ENCODE measurements at regions not wholly inside any gene's neighbourhood (a gene's known extent, or its start where the extent isn't known, plus 50 kb on each side); places are given as distances from the start of the nearest gene placed in this dataset.
A peak's percentile ranks its signal among the peaks of the same experiment; 100 is the strongest.
"Not testable (repeated sequence)": the region's sequence is repeated elsewhere in the genome, so short reads cannot be mapped to it uniquely, and the experiment has no call there.

DNA sequence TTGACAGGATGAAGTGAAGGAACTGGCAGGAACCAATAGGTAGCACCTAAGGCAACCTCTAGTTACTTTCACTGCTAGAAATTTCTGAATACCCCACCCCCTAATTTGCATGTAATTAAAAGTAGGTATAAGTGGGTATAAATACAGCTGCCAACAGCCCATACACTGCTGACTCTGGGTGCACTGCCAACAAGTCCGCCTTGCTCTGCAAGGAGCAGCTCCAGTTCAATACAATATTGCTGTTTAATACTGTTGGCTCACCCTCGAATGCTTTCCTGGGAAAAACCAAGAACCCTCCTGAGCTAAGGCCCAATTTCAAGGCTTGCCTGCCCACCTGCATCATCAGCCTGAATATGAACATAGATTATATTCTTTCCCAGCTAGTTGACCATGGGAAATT is 981.9 kb downstream of the ADGRL2 start:
- H3K27ac ChIP-seq (ENCODE audit: low read length): no peak overlapping the region
- DNase-seq: no peak
- H3K4me2 ChIP-seq (ENCODE audit: low read depth, low read length, poor library complexity, severe bottlenecking): no peak overlapping the region
- H3K4me3 ChIP-seq (ENCODE audit: low read length): no peak overlapping the region
- no peak overlapping the region for H2AFZ ChIP-seq (ENCODE audit: low read length)
- H3K9me2 ChIP-seq (replicated peaks; ENCODE audit: insufficient read depth, low read length): no peaks in the 10 kb centered on the region
- H3K9ac ChIP-seq (ENCODE audit: low read length): no peak overlapping the region
- H3K27me3 ChIP-seq (ENCODE audit: low read length): no peaks in the 10 kb centered on the region
- no peaks in the 10 kb centered on the region for H3K36me3 ChIP-seq (ENCODE audit: insufficient read depth, low read length)
- no peaks in the 10 kb centered on the region for H4K20me1 ChIP-seq (ENCODE audit: insufficient read depth, low read depth, low read length)
- no peaks in the 10 kb centered on the region for H3K79me2 ChIP-seq (ENCODE audit: low read length)
- H3K9me3 ChIP-seq (ENCODE audit: low read length): peaks cover 7% of the 10 kb centered on the region; the same call in 1 of the 2 replicates
- no peaks in the 10 kb centered on the region for H3K4me1 ChIP-seq (ENCODE audit: low read length)

- Histone ChIP-seq H3K4me3 (ENCODE audit: low read length) (no peak overlapping the region), H2AFZ (ENCODE audit: low read length) (no peak overlapping the region), H3K79me2 (ENCODE audit: low read length) (no peaks in the 10 kb centered on the region), H3K9me3 (ENCODE audit: low read length) (peaks cover 4% of the 10 kb centered on the region; the same call in 1 of the 2 replicates), H3K27me3 (ENCODE audit: low read length) (no peaks in the 10 kb centered on the region), H3K4me1 (ENCODE audit: low read length) (no peaks in the 10 kb centered on the region), H3K9me2 (replicated peaks; ENCODE audit: insufficient read depth, low read length) (no peaks in the 10 kb centered on the region), H3K4me2 (ENCODE audit: low read depth, low read length, poor library complexity, severe bottlenecking) (no peak overlapping the region), H4K20me1 (ENCODE audit: insufficient read depth, low read depth, low read length) (no peaks in the 10 kb centered on the region), H3K36me3 (ENCODE audit: insufficient read depth, low read length) (no peaks in the 10 kb centered on the region), H3K9ac (ENCODE audit: low read length) (no peak overlapping the region), H3K27ac (ENCODE audit: low read length) (no peak overlapping the region)
- DNase-seq: no peak
These were observed 977.9 kb downstream of the ADGRL2 start for GRCh38 chr1:82778612-82779011.

DNA sequence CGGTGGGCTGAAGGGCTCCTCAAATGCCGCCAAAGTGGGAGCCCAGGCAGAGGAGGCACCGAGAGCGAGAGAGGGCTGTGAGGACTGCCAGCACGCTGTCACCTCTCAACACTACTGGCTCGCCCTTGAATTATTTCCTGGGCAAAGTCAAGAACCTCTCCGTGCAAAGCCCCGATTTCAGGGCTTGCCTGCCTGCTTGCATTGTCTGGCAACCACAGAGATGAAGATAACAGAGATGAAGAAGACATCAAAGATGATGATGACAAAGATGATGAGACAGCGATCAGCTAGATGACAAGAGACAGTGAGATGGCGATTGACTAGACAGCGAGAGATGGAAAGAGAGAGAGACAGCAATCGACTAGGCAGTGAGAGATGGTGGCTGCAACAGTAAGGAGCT is 976.5 kb downstream of the ADGRL2 start:
- Histone ChIP-seq H3K27ac (ENCODE audit: low read length) (no peak overlapping the region), H4K20me1 (ENCODE audit: insufficient read depth, low read depth, low read length) (no peaks in the 10 kb centered on the region), H3K4me2 (ENCODE audit: low read depth, low read length, poor library complexity, severe bottlenecking) (no peak overlapping the region), H3K36me3 (ENCODE audit: insufficient read depth, low read length) (no peaks in the 10 kb centered on the region), H3K79me2 (ENCODE audit: low read length) (no peaks in the 10 kb centered on the region), H3K9me3 (ENCODE audit: low read length) (peaks cover 4% of the 10 kb centered on the region; the same call in 1 of the 2 replicates), H3K9ac (ENCODE audit: low read length) (no peak overlapping the region), H3K27me3 (ENCODE audit: low read length) (no peaks in the 10 kb centered on the region), H3K9me2 (replicated peaks; ENCODE audit: insufficient read depth, low read length) (no peaks in the 10 kb centered on the region), H3K4me1 (ENCODE audit: low read length) (no peaks in the 10 kb centered on the region), H3K4me3 (ENCODE audit: low read length) (no peak overlapping the region), H2AFZ (ENCODE audit: low read length) (no peak overlapping the region)
- no peak for DNase-seq

GRCh38 chr1:82776730-82777129 is 976.0 kb downstream of the ADGRL2 start:
- H3K4me2 ChIP-seq (ENCODE audit: low read depth, low read length, poor library complexity, severe bottlenecking); DNase-seq; H3K36me3 ChIP-seq (ENCODE audit: insufficient read depth, low read length); H3K4me3 ChIP-seq (ENCODE audit: low read length); H3K9me2 ChIP-seq (replicated peaks; ENCODE audit: insufficient read depth, low read length); H3K9me3 ChIP-seq (ENCODE audit: low read length); H3K27me3 ChIP-seq (ENCODE audit: low read length); H3K79me2 ChIP-seq (ENCODE audit: low read length); H3K9ac ChIP-seq (ENCODE audit: low read length); H2AFZ ChIP-seq (ENCODE audit: low read length); H3K4me1 ChIP-seq (ENCODE audit: low read length); H3K27ac ChIP-seq (ENCODE audit: low read length); H4K20me1 ChIP-seq (ENCODE audit: insufficient read depth, low read depth, low read length): not testable (repeated sequence)

GRCh38 chr1:82775406-82776000 is 974.8 kb downstream of the ADGRL2 start:
- no peak overlapping the region for H3K4me2 ChIP-seq (ENCODE audit: low read depth, low read length, poor library complexity, severe bottlenecking)
- peaks cover under 1% of the 10 kb centered on the region; the same call in 1 of the 2 replicates for H3K9me3 ChIP-seq (ENCODE audit: low read length)
- no peak overlapping the region for H3K9ac ChIP-seq (ENCODE audit: low read length)
- H2AFZ ChIP-seq (ENCODE audit: low read length): no peak overlapping the region
- H3K4me3 ChIP-seq (ENCODE audit: low read length): no peak overlapping the region
- no peaks in the 10 kb centered on the region for H3K27me3 ChIP-seq (ENCODE audit: low read length)
- no peaks in the 10 kb centered on the region for H3K79me2 ChIP-seq (ENCODE audit: low read length)
- no peaks in the 10 kb centered on the region for H3K36me3 ChIP-seq (ENCODE audit: insufficient read depth, low read length)
- no peaks in the 10 kb centered on the region for H3K9me2 ChIP-seq (replicated peaks; ENCODE audit: insufficient read depth, low read length)
- H4K20me1 ChIP-seq (ENCODE audit: insufficient read depth, low read depth, low read length): no peaks in the 10 kb centered on the region
- H3K27ac ChIP-seq (ENCODE audit: low read length): no peak overlapping the region
- DNase-seq: peak; percentile 76
- H3K4me1 ChIP-seq (ENCODE audit: low read length): no peaks in the 10 kb centered on the region

DNA sequence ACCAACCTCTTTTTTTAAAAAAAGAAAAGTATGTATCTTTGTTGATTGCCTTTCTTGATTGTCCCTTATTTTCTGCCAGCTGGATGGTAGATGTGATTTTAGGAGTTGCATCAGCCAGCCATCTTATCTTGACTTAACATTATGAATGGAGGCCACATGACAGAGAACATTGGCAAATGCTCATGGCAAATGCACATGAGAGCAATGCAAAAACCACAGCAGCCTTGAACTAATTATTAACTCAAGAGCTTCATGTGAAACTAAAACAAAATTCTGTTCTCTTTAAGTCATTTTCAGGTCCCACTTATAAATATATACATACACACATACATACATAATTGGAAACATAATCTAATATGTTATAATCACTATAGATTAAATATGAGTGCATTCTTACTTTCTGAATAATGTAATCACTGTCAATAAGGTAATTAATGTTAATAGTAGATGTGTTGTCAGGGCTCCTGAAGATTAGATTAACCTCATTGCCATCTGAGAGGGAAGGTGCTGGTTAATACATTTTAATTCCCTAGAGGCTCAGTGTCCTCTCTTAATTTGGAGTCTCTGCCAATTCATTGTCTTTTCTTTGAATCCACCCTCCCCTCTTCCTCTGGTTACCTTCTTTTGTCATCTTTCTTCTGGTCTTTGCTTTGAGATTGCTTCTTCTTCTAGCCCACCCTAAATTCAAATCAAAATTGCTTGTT is 962.2 kb downstream of the ADGRL2 start:
- no peak for DNase-seq
- Histone ChIP-seq H3K79me2 (ENCODE audit: low read length) (no peaks in the 10 kb centered on the region), H2AFZ (ENCODE audit: low read length) (no peak overlapping the region), H3K9ac (ENCODE audit: low read length) (no peak overlapping the region), H3K4me3 (ENCODE audit: low read length) (no peak overlapping the region), H3K27me3 (ENCODE audit: low read length) (no peaks in the 10 kb centered on the region), H3K27ac (ENCODE audit: low read length) (no peak overlapping the region), H3K9me2 (replicated peaks; ENCODE audit: insufficient read depth, low read length) (no peaks in the 10 kb centered on the region), H4K20me1 (ENCODE audit: insufficient read depth, low read depth, low read length) (no peaks in the 10 kb centered on the region), H3K9me3 (ENCODE audit: low read length) (peaks cover 9% of the 10 kb centered on the region), H3K4me2 (ENCODE audit: low read depth, low read length, poor library complexity, severe bottlenecking) (no peak overlapping the region), H3K4me1 (ENCODE audit: low read length) (no peaks in the 10 kb centered on the region), H3K36me3 (ENCODE audit: insufficient read depth, low read length) (no peaks in the 10 kb centered on the region)

DNA sequence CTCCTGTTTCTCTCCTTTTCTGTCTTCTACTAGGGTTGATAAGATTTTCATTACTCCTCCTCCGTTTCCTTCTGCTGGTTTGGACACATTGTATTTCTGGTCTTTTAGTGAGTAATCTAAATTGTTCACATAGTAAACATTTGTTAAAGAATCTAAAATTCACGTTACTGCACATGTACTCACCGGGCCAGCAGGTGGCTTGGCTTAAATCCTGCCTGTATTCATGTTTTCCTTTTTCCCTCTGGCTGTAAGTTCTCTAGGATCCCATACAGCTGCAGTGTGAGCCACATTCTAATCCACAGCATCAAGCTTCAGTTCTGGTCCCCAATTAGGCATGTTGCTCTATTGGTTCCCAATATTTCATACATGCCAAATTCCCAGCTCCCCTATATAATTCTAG is 958.3 kb downstream of the ADGRL2 start:
- no peak for DNase-seq
- Histone ChIP-seq H3K27ac (ENCODE audit: low read length) (no peak overlapping the region), H3K9me2 (replicated peaks; ENCODE audit: insufficient read depth, low read length) (no peaks in the 10 kb centered on the region), H3K27me3 (ENCODE audit: low read length) (no peaks in the 10 kb centered on the region), H2AFZ (ENCODE audit: low read length) (no peak overlapping the region), H3K36me3 (ENCODE audit: insufficient read depth, low read length) (no peaks in the 10 kb centered on the region), H3K9me3 (ENCODE audit: low read length) (peaks cover 9% of the 10 kb centered on the region), H3K79me2 (ENCODE audit: low read length) (no peaks in the 10 kb centered on the region), H3K4me3 (ENCODE audit: low read length) (no peak overlapping the region), H3K4me1 (ENCODE audit: low read length) (no peaks in the 10 kb centered on the region), H3K4me2 (ENCODE audit: low read depth, low read length, poor library complexity, severe bottlenecking) (no peak overlapping the region), H4K20me1 (ENCODE audit: insufficient read depth, low read depth, low read length) (no peaks in the 10 kb centered on the region), H3K9ac (ENCODE audit: low read length) (no peak overlapping the region)

DNA sequence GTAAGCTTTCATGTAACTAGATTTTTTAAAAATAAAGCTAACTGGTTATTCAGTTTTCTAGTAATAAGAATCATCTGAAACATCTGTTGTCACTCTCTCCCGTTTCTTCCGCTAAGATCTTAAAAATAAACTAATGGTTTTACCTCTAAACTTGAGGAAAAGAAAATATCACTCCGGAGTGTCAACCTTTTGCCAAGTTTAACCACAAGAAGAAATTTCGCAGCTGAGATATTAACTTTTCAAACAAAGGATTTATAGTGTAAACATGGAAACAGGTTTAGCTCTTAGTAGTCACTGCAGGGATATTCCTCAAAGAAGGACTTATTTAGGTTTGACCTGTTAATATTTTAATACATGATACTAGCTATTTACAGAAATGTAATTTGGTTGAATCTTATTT is 954.9 kb downstream of the ADGRL2 start:
- Histone ChIP-seq H3K9ac (ENCODE audit: low read length) (no peak overlapping the region), H4K20me1 (ENCODE audit: insufficient read depth, low read depth, low read length) (no peaks in the 10 kb centered on the region), H3K9me3 (ENCODE audit: low read length) (peaks cover 3% of the 10 kb centered on the region; the same call in 1 of the 2 replicates), H3K27me3 (ENCODE audit: low read length) (no peaks in the 10 kb centered on the region), H3K27ac (ENCODE audit: low read length) (no peak overlapping the region), H3K4me1 (ENCODE audit: low read length) (no peaks in the 10 kb centered on the region), H3K36me3 (ENCODE audit: insufficient read depth, low read length) (no peaks in the 10 kb centered on the region), H3K4me3 (ENCODE audit: low read length) (no peak overlapping the region), H3K9me2 (replicated peaks; ENCODE audit: insufficient read depth, low read length) (no peaks in the 10 kb centered on the region), H3K4me2 (ENCODE audit: low read depth, low read length, poor library complexity, severe bottlenecking) (no peak overlapping the region), H2AFZ (ENCODE audit: low read length) (no peak overlapping the region), H3K79me2 (ENCODE audit: low read length) (no peaks in the 10 kb centered on the region)
- DNase-seq: no peak
